ENCODE measurements at regions not wholly inside any gene's neighbourhood (a gene's known extent, or its start where the extent isn't known, plus 50 kb on each side); places are given as distances from the start of the nearest gene placed in this dataset.

- H3K9me3 ChIP-seq (ENCODE audit: control insufficient read depth, low read length) = peaks cover 4% of the 10 kb centered on the region
- H2BK5ac ChIP-seq (ENCODE audit: low read depth, low read length, poor library complexity, severe bottlenecking) = no peak overlapping the region
- no peak overlapping the region for H3K4me2 ChIP-seq (ENCODE audit: low read length, poor library complexity, severe bottlenecking)
- no peak overlapping the region for H2BK120ac ChIP-seq (ENCODE audit: low read depth, low read length)
- H3K27me3 ChIP-seq (ENCODE audit: control insufficient read depth in 1 of 2, insufficient read depth in 1 of 2, low read length in 2 of 2) = no peaks in the 10 kb centered on the region
- H3K23ac ChIP-seq (ENCODE audit: low read length in 2 of 2) = no peak overlapping the region
- no peaks in the 10 kb centered on the region for H3K4me1 ChIP-seq (ENCODE audit: control insufficient read depth, insufficient read depth, low read depth, low read length)
- H3K36me3 ChIP-seq (ENCODE audit: control insufficient read depth in 1 of 2, insufficient read depth in 2 of 2, low read depth in 1 of 2, low read length in 2 of 2) = no peaks in the 10 kb centered on the region
- DNase-seq = no peak
- no peak overlapping the region for H3K27ac ChIP-seq (ENCODE audit: low read length, poor library complexity, severe bottlenecking)
- H4K91ac ChIP-seq (ENCODE audit: low read length) = no peak overlapping the region
- no peak overlapping the region for H2AK5ac ChIP-seq (ENCODE audit: low read length, severe bottlenecking)
- 80% methylated on average over 3 of the region's 3 CpGs for WGBS
- no peak overlapping the region for H3K9ac ChIP-seq (ENCODE audit: low read length)
- H3K18ac ChIP-seq (ENCODE audit: low read depth in 1 of 2, low read length in 2 of 2) = no peak overlapping the region
- no peak overlapping the region for H2AFZ ChIP-seq (ENCODE audit: low read depth, low read length)
- no peak overlapping the region for H2BK12ac ChIP-seq (ENCODE audit: low read length in 2 of 2)
- no peak overlapping the region for H3K4ac ChIP-seq (ENCODE audit: low read depth in 1 of 2, low read length in 2 of 2)
- no peak overlapping the region for H3K14ac ChIP-seq (ENCODE audit: low read length in 2 of 2)
- H3K4me3 ChIP-seq (ENCODE audit: insufficient read depth in 1 of 2, low read depth in 1 of 2, low read length in 2 of 2) = no peak overlapping the region
- no peak overlapping the region for H4K8ac ChIP-seq (ENCODE audit: low read length)
- no peak overlapping the region for H2BK15ac ChIP-seq (ENCODE audit: low read depth, poor library complexity, severe bottlenecking)
- H3K79me1 ChIP-seq (replicated peaks; ENCODE audit: low read length, poor library complexity, severe bottlenecking) = no peaks in the 10 kb centered on the region
Observed at GRCh38 chr3:87461036-87461435, 184.7 kb upstream of the POU1F1 start.

DNA sequence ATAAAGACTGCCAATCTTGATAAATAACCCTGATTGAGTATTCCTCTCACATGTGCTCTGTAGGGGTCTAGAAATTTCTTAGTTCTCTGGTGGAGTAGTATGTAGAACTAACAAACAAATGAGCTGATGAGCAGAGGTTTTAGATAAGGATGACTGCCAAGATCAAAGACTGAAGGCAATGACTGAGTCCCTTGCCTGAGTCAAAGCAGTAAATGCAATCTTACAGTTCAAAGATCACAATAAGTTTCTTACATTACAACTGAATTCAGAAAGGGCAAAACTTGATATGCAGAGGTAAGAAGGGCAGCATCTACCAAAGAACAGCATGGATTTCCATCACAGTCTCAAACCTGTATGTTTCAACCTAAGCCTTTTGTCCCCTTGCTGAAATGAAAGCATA lies 172.2 kb upstream of the POU1F1 start:
- H2BK120ac ChIP-seq (ENCODE audit: low read depth, low read length) = no peak overlapping the region
- no peak overlapping the region for H2AFZ ChIP-seq (ENCODE audit: low read depth, low read length)
- H3K27me3 ChIP-seq (ENCODE audit: control insufficient read depth in 1 of 2, insufficient read depth in 1 of 2, low read length in 2 of 2) = no peaks in the 10 kb centered on the region
- H3K4me2 ChIP-seq (ENCODE audit: low read length, poor library complexity, severe bottlenecking) = no peak overlapping the region
- H3K18ac ChIP-seq (ENCODE audit: low read depth in 1 of 2, low read length in 2 of 2) = no peak overlapping the region
- no peak overlapping the region for H4K8ac ChIP-seq (ENCODE audit: low read length)
- no peak for DNase-seq
- H3K79me1 ChIP-seq (replicated peaks; ENCODE audit: low read length, poor library complexity, severe bottlenecking) = no peaks in the 10 kb centered on the region
- H3K9ac ChIP-seq (ENCODE audit: low read length) = no peak overlapping the region
- no peaks in the 10 kb centered on the region for H3K36me3 ChIP-seq (ENCODE audit: control insufficient read depth in 1 of 2, insufficient read depth in 2 of 2, low read depth in 1 of 2, low read length in 2 of 2)
- no peaks in the 10 kb centered on the region for H3K4me1 ChIP-seq (ENCODE audit: control insufficient read depth, insufficient read depth, low read depth, low read length)
- H2BK5ac ChIP-seq (ENCODE audit: low read depth, low read length, poor library complexity, severe bottlenecking) = no peak overlapping the region
- peaks cover 6% of the 10 kb centered on the region for H3K9me3 ChIP-seq (ENCODE audit: control insufficient read depth, low read length)
- no peak overlapping the region for H2BK15ac ChIP-seq (ENCODE audit: low read depth, poor library complexity, severe bottlenecking)
- no peak overlapping the region for H3K27ac ChIP-seq (ENCODE audit: low read length, poor library complexity, severe bottlenecking)
- no peak overlapping the region for H2AK5ac ChIP-seq (ENCODE audit: low read length, severe bottlenecking)
- H3K23ac ChIP-seq (ENCODE audit: low read length in 2 of 2) = no peak overlapping the region
- H3K4ac ChIP-seq (ENCODE audit: low read depth in 1 of 2, low read length in 2 of 2) = no peak overlapping the region
- H2BK12ac ChIP-seq (ENCODE audit: low read length in 2 of 2) = no peak overlapping the region
- no peak overlapping the region for H3K4me3 ChIP-seq (ENCODE audit: insufficient read depth in 1 of 2, low read depth in 1 of 2, low read length in 2 of 2)
- no peak overlapping the region for H3K14ac ChIP-seq (ENCODE audit: low read length in 2 of 2)
- H4K91ac ChIP-seq (ENCODE audit: low read length) = no peak overlapping the region

- no peak overlapping the region for H4K8ac ChIP-seq (ENCODE audit: low read length)
- H3K18ac ChIP-seq (ENCODE audit: low read depth in 1 of 2, low read length in 2 of 2) = no peak overlapping the region
- no peak overlapping the region for H3K4me3 ChIP-seq (ENCODE audit: insufficient read depth in 1 of 2, low read depth in 1 of 2, low read length in 2 of 2)
- no peaks in the 10 kb centered on the region for H3K27me3 ChIP-seq (ENCODE audit: control insufficient read depth in 1 of 2, insufficient read depth in 1 of 2, low read length in 2 of 2)
- no peak overlapping the region for H3K4ac ChIP-seq (ENCODE audit: low read depth in 1 of 2, low read length in 2 of 2)
- H3K9ac ChIP-seq (ENCODE audit: low read length) = no peak overlapping the region
- H3K4me1 ChIP-seq (ENCODE audit: control insufficient read depth, insufficient read depth, low read depth, low read length) = no peaks in the 10 kb centered on the region
- no peak overlapping the region for H2BK12ac ChIP-seq (ENCODE audit: low read length in 2 of 2)
- H2BK120ac ChIP-seq (ENCODE audit: low read depth, low read length) = no peak overlapping the region
- H3K14ac ChIP-seq (ENCODE audit: low read length in 2 of 2) = no peak overlapping the region
- no peak overlapping the region for H3K23ac ChIP-seq (ENCODE audit: low read length in 2 of 2)
- no peak overlapping the region for H4K91ac ChIP-seq (ENCODE audit: low read length)
- WGBS = 57% methylated on average over 5 of the region's 5 CpGs
- H2AFZ ChIP-seq (ENCODE audit: low read depth, low read length) = no peak overlapping the region
- H3K9me3 ChIP-seq (ENCODE audit: control insufficient read depth, low read length) = peaks cover 6% of the 10 kb centered on the region
- no peak overlapping the region for H2BK5ac ChIP-seq (ENCODE audit: low read depth, low read length, poor library complexity, severe bottlenecking)
- no peaks in the 10 kb centered on the region for H3K79me1 ChIP-seq (replicated peaks; ENCODE audit: low read length, poor library complexity, severe bottlenecking)
- no peaks in the 10 kb centered on the region for H3K36me3 ChIP-seq (ENCODE audit: control insufficient read depth in 1 of 2, insufficient read depth in 2 of 2, low read depth in 1 of 2, low read length in 2 of 2)
- no peak for DNase-seq
- H2BK15ac ChIP-seq (ENCODE audit: low read depth, poor library complexity, severe bottlenecking) = no peak overlapping the region
- no peak overlapping the region for H3K4me2 ChIP-seq (ENCODE audit: low read length, poor library complexity, severe bottlenecking)
- no peak overlapping the region for H3K27ac ChIP-seq (ENCODE audit: low read length, poor library complexity, severe bottlenecking)
- no peak overlapping the region for H2AK5ac ChIP-seq (ENCODE audit: low read length, severe bottlenecking)
Observed at GRCh38 chr3:87446849-87447387, 170.5 kb upstream of the POU1F1 start.

DNA sequence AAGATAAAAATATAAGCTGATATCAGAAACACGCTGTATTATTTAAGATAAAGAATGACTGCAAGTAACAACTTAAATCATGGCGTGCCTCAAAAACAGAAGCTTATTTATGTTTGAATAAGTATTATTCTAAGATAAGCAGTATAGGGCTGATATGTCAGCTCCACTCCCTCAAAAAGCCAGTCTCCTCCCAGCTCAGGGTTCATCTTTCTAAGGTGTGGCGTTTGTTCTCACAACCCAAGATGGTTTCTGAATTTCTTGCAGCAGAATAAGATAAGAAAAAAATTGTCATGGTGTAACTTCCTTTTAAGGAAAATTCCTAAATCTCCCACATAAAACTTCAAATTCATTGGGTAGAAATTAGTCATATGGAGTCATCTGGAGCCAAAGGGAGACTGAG lies 166.1 kb upstream of the POU1F1 start:
- Histone ChIP-seq H2AFZ (ENCODE audit: low read depth, low read length) (no peak overlapping the region), H2AK5ac (ENCODE audit: low read length, severe bottlenecking) (no peak overlapping the region), H2BK120ac (ENCODE audit: low read depth, low read length) (no peak overlapping the region), H4K8ac (ENCODE audit: low read length) (no peak overlapping the region), H3K36me3 (ENCODE audit: control insufficient read depth in 1 of 2, insufficient read depth in 2 of 2, low read depth in 1 of 2, low read length in 2 of 2) (no peaks in the 10 kb centered on the region), H3K9ac (ENCODE audit: low read length) (no peak overlapping the region), H3K79me1 (replicated peaks; ENCODE audit: low read length, poor library complexity, severe bottlenecking) (no peaks in the 10 kb centered on the region), H2BK15ac (ENCODE audit: low read depth, poor library complexity, severe bottlenecking) (no peak overlapping the region), H3K4me1 (ENCODE audit: control insufficient read depth, insufficient read depth, low read depth, low read length) (no peaks in the 10 kb centered on the region), H4K91ac (ENCODE audit: low read length) (no peak overlapping the region), H2BK12ac (ENCODE audit: low read length in 2 of 2) (no peak overlapping the region), H3K4me3 (ENCODE audit: insufficient read depth in 1 of 2, low read depth in 1 of 2, low read length in 2 of 2) (no peak overlapping the region), H3K4ac (ENCODE audit: low read depth in 1 of 2, low read length in 2 of 2) (no peak overlapping the region), H3K27me3 (ENCODE audit: control insufficient read depth in 1 of 2, insufficient read depth in 1 of 2, low read length in 2 of 2) (no peaks in the 10 kb centered on the region), H3K14ac (ENCODE audit: low read length in 2 of 2) (no peak overlapping the region), H3K9me3 (ENCODE audit: control insufficient read depth, low read length) (no peaks in the 10 kb centered on the region), H3K4me2 (ENCODE audit: low read length, poor library complexity, severe bottlenecking) (no peak overlapping the region), H3K18ac (ENCODE audit: low read depth in 1 of 2, low read length in 2 of 2) (no peak overlapping the region), H3K27ac (ENCODE audit: low read length, poor library complexity, severe bottlenecking) (no peak overlapping the region), H3K23ac (ENCODE audit: low read length in 2 of 2) (no peak overlapping the region), H2BK5ac (ENCODE audit: low read depth, low read length, poor library complexity, severe bottlenecking) (no peak overlapping the region)
- no peak for DNase-seq
- no CpG with 5 or more reads among the region's 3 CpGs for WGBS
